ENCODE measurements at regions not wholly inside any gene's neighbourhood (a gene's known extent, or its start where the extent isn't known, plus 50 kb on each side); places are given as distances from the start of the nearest gene placed in this dataset.
"Not testable (repeated sequence)": the region's sequence is repeated elsewhere in the genome, so short reads cannot be mapped to it uniquely, and the experiment has no call there.

DNA sequence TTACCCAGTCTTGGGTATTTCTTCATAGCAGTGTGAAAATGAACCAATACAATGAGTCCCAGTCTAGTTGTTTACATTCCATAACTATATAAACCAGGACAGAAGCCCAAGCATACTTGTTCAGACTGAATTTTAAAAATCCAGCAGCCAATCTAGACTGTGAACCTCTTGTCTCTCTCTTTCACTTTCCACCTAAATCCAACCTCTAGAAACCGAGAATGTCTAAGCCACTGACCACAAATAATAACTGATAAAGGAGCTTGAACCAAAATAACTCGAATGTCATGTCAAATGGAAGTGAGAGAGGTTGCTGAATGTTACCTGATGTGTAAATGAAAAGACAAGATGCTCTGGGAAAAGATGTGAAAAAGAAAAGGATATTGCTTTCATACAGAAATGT, 544.7 kb downstream of the NLGN4X start:
- Histone ChIP-seq H3K9me3 (ENCODE audit: low read length) (no peaks in the 10 kb centered on the region), H3K4me3 (ENCODE audit: low read length) (no peak overlapping the region), H3K4me1 (ENCODE audit: insufficient read depth, low read length) (no peaks in the 10 kb centered on the region), H3K27me3 (ENCODE audit: insufficient read depth, low read length, poor library complexity, severe bottlenecking) (no peaks in the 10 kb centered on the region), H3K27ac (ENCODE audit: low read depth, low read length) (no peak overlapping the region), H3K36me3 (ENCODE audit: insufficient read depth, low read length) (no peaks in the 10 kb centered on the region)
- Mint-ChIP-seq H3K4me3 (no peak overlapping the region), H3K4me1 (no peaks in the 10 kb centered on the region), H3K36me3 (no peaks in the 10 kb centered on the region), H3K27ac (no peak overlapping the region), H3K9me3 (peaks cover 0 to 17% (median 7%) of the 10 kb centered on the region in 5 donors), H3K27me3 (no peaks in the 10 kb centered on the region)
- POLR2A ChIA-PET, result no interaction called here
- CTCF ChIA-PET, result no interaction called here
- no peak for DNase-seq

DNA sequence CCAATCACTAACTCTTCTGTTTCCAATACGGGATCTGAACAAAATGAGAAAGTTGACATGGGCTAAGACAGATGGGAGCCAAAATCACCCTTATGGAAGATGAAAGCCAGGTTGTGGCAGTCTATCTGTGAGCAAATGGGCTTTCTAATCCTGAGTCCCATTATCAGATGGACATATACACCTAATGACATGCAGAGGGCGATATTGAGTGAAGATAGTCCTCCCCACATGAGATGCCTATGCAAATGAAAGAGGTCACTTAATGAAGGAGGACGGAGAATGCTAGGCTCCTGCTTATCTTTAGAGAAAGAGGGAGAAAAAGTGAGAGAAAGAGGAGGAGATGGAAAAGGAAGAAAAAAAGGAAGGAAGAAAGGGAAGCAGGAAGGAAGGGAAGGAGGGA, 547.5 kb downstream of the NLGN4X start:
- ChIA-PET CTCF (no interaction called here), POLR2A (no interaction called here)
- Histone ChIP-seq H3K9me3 (ENCODE audit: low read length) (no peaks in the 10 kb centered on the region), H3K4me1 (ENCODE audit: insufficient read depth, low read length) (no peaks in the 10 kb centered on the region), H3K4me3 (ENCODE audit: low read length) (no peak overlapping the region), H3K36me3 (ENCODE audit: insufficient read depth, low read length) (no peaks in the 10 kb centered on the region), H3K27me3 (ENCODE audit: insufficient read depth, low read length, poor library complexity, severe bottlenecking) (no peaks in the 10 kb centered on the region), H3K27ac (ENCODE audit: low read depth, low read length) (no peak overlapping the region)
- Mint-ChIP-seq H3K4me1 (no peaks in the 10 kb centered on the region), H3K27ac (no peak overlapping the region), H3K27me3 (no peaks in the 10 kb centered on the region), H3K36me3 (no peaks in the 10 kb centered on the region), H3K9me3 (peaks cover 0 to 11% (median 4%) of the 10 kb centered on the region in 5 donors), H3K4me3 (no peak overlapping the region)
- DNase-seq, result no peak

DNA sequence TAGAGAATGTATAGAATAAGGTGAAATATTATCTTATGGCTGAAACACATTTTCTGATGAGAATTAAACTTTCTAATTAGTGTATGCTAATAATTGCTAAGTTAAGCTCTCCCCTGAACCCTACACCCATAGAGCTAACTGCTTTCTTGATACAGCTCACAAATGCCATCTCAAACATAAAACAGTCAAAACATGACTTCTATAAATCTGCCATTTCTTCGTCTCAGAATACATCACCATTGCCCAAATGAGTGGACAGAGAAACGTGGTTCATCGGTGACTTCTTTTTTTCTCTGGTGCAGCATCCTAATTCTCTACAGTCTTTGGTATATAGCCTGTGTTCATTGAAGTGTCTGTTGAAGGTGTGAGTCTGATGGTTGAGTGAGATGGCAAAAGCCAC, 554.6 kb downstream of the NLGN4X start:
- Mint-ChIP-seq H3K27me3 (no peaks in the 10 kb centered on the region), H3K4me1 (no peaks in the 10 kb centered on the region), H3K9me3 (peaks cover 4 to 10% (median 8%) of the 10 kb centered on the region in 5 donors), H3K27ac (no peak overlapping the region), H3K36me3 (no peaks in the 10 kb centered on the region), H3K4me3 (no peak overlapping the region)
- no peaks in the 10 kb centered on the region for H3K27me3 ChIP-seq (ENCODE audit: insufficient read depth, low read length, poor library complexity, severe bottlenecking)
- no peak overlapping the region for H3K4me3 ChIP-seq (ENCODE audit: low read length)
- no peak for DNase-seq
- ChIA-PET CTCF (no interaction called here), POLR2A (no interaction called here)
- H3K4me1 ChIP-seq (ENCODE audit: insufficient read depth, low read length), result no peaks in the 10 kb centered on the region
- H3K9me3 ChIP-seq (ENCODE audit: low read length), result no peaks in the 10 kb centered on the region
- H3K27ac ChIP-seq (ENCODE audit: low read depth, low read length), result no peak overlapping the region
- H3K36me3 ChIP-seq (ENCODE audit: insufficient read depth, low read length), result no peaks in the 10 kb centered on the region

DNA sequence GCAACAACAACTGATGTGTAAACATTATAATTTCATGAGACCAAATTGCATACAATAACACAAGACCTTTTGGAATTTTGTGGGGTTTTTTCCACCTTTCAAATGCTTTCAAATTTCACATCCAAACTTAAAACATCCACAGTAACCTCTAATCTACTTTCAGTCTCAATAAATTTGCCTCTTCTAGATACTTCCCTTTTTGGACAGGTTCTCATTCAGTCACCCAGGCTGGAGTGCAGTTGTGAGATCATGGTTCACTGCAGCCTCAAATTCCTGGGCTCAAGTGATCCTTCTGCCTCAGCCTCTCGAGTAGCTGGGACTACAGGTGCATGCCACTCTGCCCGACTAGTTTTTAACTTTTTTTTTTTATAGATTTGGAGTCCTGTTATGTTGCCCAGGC, 556.6 kb downstream of the NLGN4X start:
- H3K27me3 ChIP-seq (ENCODE audit: insufficient read depth, low read length, poor library complexity, severe bottlenecking), result no peaks in the 10 kb centered on the region
- no peaks in the 10 kb centered on the region for H3K9me3 ChIP-seq (ENCODE audit: low read length)
- Mint-ChIP-seq H3K4me3 (no peak overlapping the region), H3K9me3 (peaks cover 4 to 13% (median 10%) of the 10 kb centered on the region in 5 donors), H3K27me3 (no peaks in the 10 kb centered on the region), H3K27ac (no peak overlapping the region), H3K36me3 (no peaks in the 10 kb centered on the region), H3K4me1 (no peaks in the 10 kb centered on the region)
- H3K4me1 ChIP-seq (ENCODE audit: insufficient read depth, low read length), result no peaks in the 10 kb centered on the region
- ChIA-PET CTCF (no interaction called here), POLR2A (no interaction called here)
- no peaks in the 10 kb centered on the region for H3K36me3 ChIP-seq (ENCODE audit: insufficient read depth, low read length)
- DNase-seq, result no peak
- no peak overlapping the region for H3K27ac ChIP-seq (ENCODE audit: low read depth, low read length)
- H3K4me3 ChIP-seq (ENCODE audit: low read length), result no peak overlapping the region

DNA sequence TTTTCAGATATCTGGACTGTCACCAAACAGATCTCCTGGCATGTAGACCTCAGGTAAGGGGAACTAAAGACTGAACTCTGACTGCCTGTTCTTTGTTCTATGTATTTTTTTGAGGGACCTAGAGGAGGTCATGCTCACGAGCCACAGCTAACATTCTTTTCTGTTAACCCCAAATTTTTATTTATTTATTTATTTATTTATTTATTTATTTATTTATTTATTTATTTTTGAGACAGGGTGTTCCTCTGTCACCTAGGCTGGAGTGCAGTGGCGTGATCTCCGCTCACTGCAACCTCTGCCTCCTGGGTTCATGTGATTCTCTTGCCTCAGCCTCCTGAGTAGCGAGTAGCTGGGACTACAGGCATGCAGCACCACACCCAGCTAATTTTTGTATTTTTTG, 562.0 kb downstream of the NLGN4X start:
- DNase-seq; H3K4me3 Mint-ChIP-seq; H3K4me1 Mint-ChIP-seq; CTCF ChIA-PET; H3K36me3 ChIP-seq (ENCODE audit: insufficient read depth, low read length); H3K36me3 Mint-ChIP-seq; POLR2A ChIA-PET; H3K27me3 Mint-ChIP-seq; H3K27me3 ChIP-seq (ENCODE audit: insufficient read depth, low read length, poor library complexity, severe bottlenecking); H3K4me1 ChIP-seq (ENCODE audit: insufficient read depth, low read length); H3K27ac Mint-ChIP-seq; H3K27ac ChIP-seq (ENCODE audit: low read depth, low read length); H3K4me3 ChIP-seq (ENCODE audit: low read length); H3K9me3 ChIP-seq (ENCODE audit: low read length): not testable (repeated sequence)
- peaks cover 0 to 32% (median 24%) of the 10 kb centered on the region in 5 donors for H3K9me3 Mint-ChIP-seq

DNA sequence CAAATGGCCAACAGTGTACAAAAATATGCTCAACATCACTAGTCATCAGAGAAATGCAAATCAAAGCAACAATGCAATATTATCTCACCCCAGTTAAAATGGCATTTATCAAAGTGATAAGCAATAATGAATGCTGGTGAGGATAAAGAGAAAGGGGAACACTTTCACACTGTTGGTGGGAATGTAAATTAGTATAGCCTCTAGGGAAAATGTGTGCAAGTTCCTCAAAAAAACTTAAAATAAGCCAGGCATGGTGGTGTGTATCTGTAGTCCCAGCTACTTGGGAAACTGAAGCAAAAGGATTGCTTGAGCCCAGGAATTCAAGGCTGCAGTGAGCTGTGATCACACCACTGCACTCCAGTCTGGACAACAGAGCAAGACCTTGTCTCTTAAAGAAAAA, 572.1 kb downstream of the NLGN4X start:
- no peaks in the 10 kb centered on the region for H3K36me3 ChIP-seq (ENCODE audit: insufficient read depth, low read length)
- H3K9me3 Mint-ChIP-seq, result peaks cover 0 to 21% (median 11%) of the 10 kb centered on the region in 5 donors
- H3K27me3 ChIP-seq (ENCODE audit: insufficient read depth, low read length, poor library complexity, severe bottlenecking), result no peaks in the 10 kb centered on the region
- CTCF ChIA-PET, result no interaction called here
- no peaks in the 10 kb centered on the region for H3K36me3 Mint-ChIP-seq
- no peak overlapping the region for H3K4me3 Mint-ChIP-seq
- H3K27ac Mint-ChIP-seq, result no peak overlapping the region
- H3K27ac ChIP-seq (ENCODE audit: low read depth, low read length), result no peak overlapping the region
- H3K9me3 ChIP-seq (ENCODE audit: low read length), result no peaks in the 10 kb centered on the region
- H3K27me3 Mint-ChIP-seq, result no peaks in the 10 kb centered on the region
- POLR2A ChIA-PET, result no interaction called here
- H3K4me1 ChIP-seq (ENCODE audit: insufficient read depth, low read length), result no peaks in the 10 kb centered on the region
- no peak overlapping the region for H3K4me3 ChIP-seq (ENCODE audit: low read length)
- no peaks in the 10 kb centered on the region for H3K4me1 Mint-ChIP-seq
- no peak for DNase-seq

- POLR2A ChIA-PET, result no interaction called here
- H3K9me3 Mint-ChIP-seq, result peaks cover 4 to 26% (median 14%) of the 10 kb centered on the region in 5 donors
- no peak overlapping the region for H3K27ac Mint-ChIP-seq
- H3K4me3 Mint-ChIP-seq, result no peak overlapping the region
- H3K27me3 Mint-ChIP-seq, result peaks cover 0 to 2% of the 10 kb centered on the region in 2 donors
- Histone ChIP-seq H3K36me3 (ENCODE audit: insufficient read depth, low read length) (no peaks in the 10 kb centered on the region), H3K4me3 (ENCODE audit: low read length) (no peak overlapping the region), H3K27ac (ENCODE audit: low read depth, low read length) (no peak overlapping the region), H3K4me1 (ENCODE audit: insufficient read depth, low read length) (no peaks in the 10 kb centered on the region), H3K9me3 (ENCODE audit: low read length) (no peaks in the 10 kb centered on the region), H3K27me3 (ENCODE audit: insufficient read depth, low read length, poor library complexity, severe bottlenecking) (no peaks in the 10 kb centered on the region)
- CTCF ChIA-PET, result no interaction called here
- DNase-seq, result no peak
- H3K36me3 Mint-ChIP-seq, result no peaks in the 10 kb centered on the region
- no peaks in the 10 kb centered on the region for H3K4me1 Mint-ChIP-seq
Observed at GRCh38 chrX:5650904-5651303, 577.8 kb downstream of the NLGN4X start.

DNA sequence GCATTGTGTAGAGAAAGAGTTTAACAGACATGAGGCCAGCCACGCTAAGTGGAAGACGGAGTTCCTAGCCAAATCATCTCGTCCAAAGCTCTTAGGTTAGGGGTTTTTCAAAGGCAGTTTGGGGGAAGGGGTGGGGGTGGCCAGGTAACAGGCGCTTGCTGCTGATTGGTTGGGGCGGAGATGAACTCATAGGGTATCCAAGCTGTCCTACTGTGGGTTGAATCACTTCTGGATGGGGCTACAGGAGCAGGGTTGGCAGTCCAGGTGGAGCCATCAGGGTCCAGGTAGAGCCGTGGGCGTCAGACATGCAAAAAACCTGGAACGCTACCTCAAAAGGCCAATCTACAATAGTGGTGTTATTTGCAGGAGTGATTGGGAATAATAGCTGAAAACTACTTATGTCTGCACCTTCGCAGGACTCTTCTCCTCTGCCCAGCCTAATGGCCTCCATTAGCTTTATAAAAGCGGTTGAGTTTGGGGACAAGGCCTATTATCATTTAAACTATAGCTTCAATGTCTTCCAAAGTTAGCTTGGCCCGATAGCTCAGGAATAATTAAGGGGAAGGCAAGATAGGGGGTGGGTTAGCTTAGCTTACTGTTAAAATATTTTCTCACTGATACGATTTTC, 579.6 kb downstream of the NLGN4X start:
- Mint-ChIP-seq H3K4me3 (no peak overlapping the region), H3K27ac (no peak overlapping the region), H3K4me1 (no peaks in the 10 kb centered on the region), H3K9me3 (peaks cover 4 to 19% (median 11%) of the 10 kb centered on the region in 5 donors), H3K36me3 (no peaks in the 10 kb centered on the region), H3K27me3 (peaks cover 0 to 2% of the 10 kb centered on the region in 2 donors)
- Histone ChIP-seq H3K9me3 (ENCODE audit: low read length) (no peaks in the 10 kb centered on the region), H3K27me3 (ENCODE audit: insufficient read depth, low read length, poor library complexity, severe bottlenecking) (no peaks in the 10 kb centered on the region), H3K4me1 (ENCODE audit: insufficient read depth, low read length) (no peaks in the 10 kb centered on the region), H3K36me3 (ENCODE audit: insufficient read depth, low read length) (no peaks in the 10 kb centered on the region), H3K4me3 (ENCODE audit: low read length) (no peak overlapping the region), H3K27ac (ENCODE audit: low read depth, low read length) (no peak overlapping the region)
- ChIA-PET CTCF (no interaction called here), POLR2A (no interaction called here)
- no peak for DNase-seq

- H3K9me3 Mint-ChIP-seq, result peaks cover 4 to 21% (median 9%) of the 10 kb centered on the region in 5 donors
- ChIA-PET CTCF (no interaction called here), POLR2A (no interaction called here)
- no peaks in the 10 kb centered on the region for H3K9me3 ChIP-seq (ENCODE audit: low read length)
- DNase-seq, result no peak
- no peaks in the 10 kb centered on the region for H3K4me1 Mint-ChIP-seq
- H3K36me3 Mint-ChIP-seq, result no peaks in the 10 kb centered on the region
- no peak overlapping the region for H3K27ac Mint-ChIP-seq
- peaks cover 0 to 2% of the 10 kb centered on the region in 2 donors for H3K27me3 Mint-ChIP-seq
- H3K4me3 Mint-ChIP-seq, result no peak overlapping the region
- H3K27me3 ChIP-seq (ENCODE audit: insufficient read depth, low read length, poor library complexity, severe bottlenecking), result no peaks in the 10 kb centered on the region
- no peak overlapping the region for H3K4me3 ChIP-seq (ENCODE audit: low read length)
- no peak overlapping the region for H3K27ac ChIP-seq (ENCODE audit: low read depth, low read length)
- no peaks in the 10 kb centered on the region for H3K4me1 ChIP-seq (ENCODE audit: insufficient read depth, low read length)
- no peaks in the 10 kb centered on the region for H3K36me3 ChIP-seq (ENCODE audit: insufficient read depth, low read length)
Observed at GRCh38 chrX:5646818-5647217, 581.8 kb downstream of the NLGN4X start.

Measured in CD8-positive, alpha-beta memory T cell (primary cell).